Panc1 (cell line): ENCODE measurements at regions not wholly inside any gene's neighbourhood (a gene's known extent, or its start where the extent isn't known, plus 50 kb on each side); places are given as distances from the start of the nearest gene placed in this dataset.

Experiments
- CTCF ChIP-seq: fragments of 450-650 bp; IDR thresholded peaks from 2 replicates; pipeline ENCODE4 v1.5.1; 2017; ENCODE audit warnings: mild to moderate bottlenecking
- REST ChIP-seq, 2 experiments: IDR thresholded peaks; 2 replicates each; pipeline ENCODE4 v1.6.1; 2011 to 2012; ENCODE audit warnings: low read depth in 2 of 2, control low read depth in 1 of 2, low read length in 1 of 2, mild to moderate bottlenecking in 1 of 2, moderate library complexity in 1 of 2; ENCODE audit not compliant: insufficient read depth in 1 of 2
- SIN3A ChIP-seq: IDR thresholded peaks from 2 replicates; pipeline ENCODE4 v1.6.1; 2012; ENCODE audit warnings: low read depth, mild to moderate bottlenecking, low read length, moderate library complexity, borderline replicate concordance; ENCODE audit not compliant: insufficient read depth

- TF ChIP-seq CTCF (no peak), SIN3A (no peak), REST (IDR thresholded peaks at IDR 0.05; ENCODE audit: insufficient read depth in 1 of 2, low read depth in 2 of 2, low read length in 1 of 2) (no peak)
Measured at GRCh38 chr9:90124961-90125360, 517.7 kb downstream of the DIRAS2 start.
